Endothelial cell of umbilical vein (primary cell): ENCODE measurements at regions not wholly inside any gene's neighbourhood (a gene's known extent, or its start where the extent isn't known, plus 50 kb on each side); places are given as distances from the start of the nearest gene placed in this dataset.

Source experiments
- BruUV-seq: library from RNA; stranded (reverse); fragments of 400-500 nt; replicated peaks from 2 replicates; lab custom pipeline; 2021; lab: Mats Ljungman, UMichigan
- CTCF ChIA-PET: fragments of 300-600, 350-600 bp; sonication (Branson Sonifier 250); formaldehyde crosslinking; loops from one replicate; lab custom pipeline; 2021; ENCODE audit warnings: antibody characterized with exemption, inconsistent platforms; lab: Charles Lee
- POLR2A ChIA-PET: fragments of 300-600, 350-600 bp; sonication (Branson Sonifier 250); formaldehyde crosslinking; loops from one replicate; lab custom pipeline; 2021; ENCODE audit warnings: antibody characterized with exemption, inconsistent platforms; lab: Charles Lee
- DNase-seq: peaks from one replicate; pipeline ENCODE4 v3.0.0-alpha.2; 2011; ENCODE audit warnings: low read depth, low spot score
- FAIRE-seq: peaks from 2 replicates; lab custom pipeline; 2011; peaks lifted over from hg19 to GRCh38; lab: Jason Lieb, UNC
- H2AFZ ChIP-seq: 2 replicates; pipeline ENCODE4 v1.6.0; 2012; ENCODE audit warnings: low read depth, low read length, control low read depth, inconsistent platforms
- H3K27ac ChIP-seq: 2 replicates; pipeline ENCODE4 v1.5.1; 2011; ENCODE audit warnings: low read depth, mild to moderate bottlenecking, control low read depth, low read length, moderate library complexity; ENCODE audit not compliant: insufficient read depth
- H3K27me3 ChIP-seq, 2 experiments: 2 replicates each; pipeline versions ENCODE4 v1.6.0 to v1.6.1; 2011; ENCODE audit warnings: low read length in 2 of 2, mixed read lengths in 1 of 2; ENCODE audit not compliant: control insufficient read depth in 2 of 2, insufficient read depth in 2 of 2
- H3K36me3 ChIP-seq, 2 experiments: 2 replicates in 1 of 2; 3 replicates in 1 of 2; pipeline ENCODE4 v1.5.1; 2011; ENCODE audit warnings: low read length in 2 of 2, mild to moderate bottlenecking in 1 of 2, moderate library complexity in 1 of 2; ENCODE audit not compliant: control insufficient read depth in 2 of 2, insufficient read depth in 2 of 2; ENCODE audit errors: extremely low read depth in 1 of 2
- H3K4me1 ChIP-seq: 3 replicates; pipeline ENCODE4 v1.5.1; 2011; ENCODE audit warnings: mild to moderate bottlenecking, low read length; ENCODE audit not compliant: control insufficient read depth, insufficient read depth; ENCODE audit errors: extremely low read depth
- H3K4me2 ChIP-seq: 2 replicates; pipeline ENCODE4 v1.6.1; 2011; ENCODE audit warnings: low read length, control low read depth, mixed read lengths; ENCODE audit not compliant: insufficient read depth
- H3K4me3 ChIP-seq, 3 experiments: fragments of 200-600 bp in 1 of 3; sonication (generic), shearing (Covaris generic) in 1 of 3; replicated peaks in 1 of 3; 2 replicates each; pipeline ENCODE4 v1.5.1; 2011 to 2016; ENCODE audit warnings: control low read depth in 3 of 3, low read length in 3 of 3, mild to moderate bottlenecking in 2 of 3, inconsistent platforms in 1 of 3, low read depth in 1 of 3, moderate library complexity in 1 of 3; ENCODE audit not compliant: insufficient read depth in 1 of 3
- H3K79me2 ChIP-seq: 2 replicates; pipeline ENCODE4 v1.6.0; 2012; ENCODE audit warnings: low read length, inconsistent platforms; ENCODE audit not compliant: control insufficient read depth, insufficient read depth
- H3K9ac ChIP-seq: replicated peaks from 2 replicates; pipeline ENCODE3; 2011; ENCODE audit warnings: low read length, control low read depth; ENCODE audit not compliant: insufficient read depth; ENCODE audit errors: extremely low read depth
- H3K9me1 ChIP-seq: replicated peaks from 3 replicates; pipeline ENCODE4 v1.6.0; 2011; ENCODE audit warnings: mild to moderate bottlenecking, low read length; ENCODE audit not compliant: control insufficient read depth, insufficient read depth; ENCODE audit errors: extremely low read depth
- H3K9me3 ChIP-seq: replicated peaks from 2 replicates; pipeline ENCODE4 v1.5.1; 2012; ENCODE audit warnings: low read length, inconsistent platforms; ENCODE audit not compliant: control insufficient read depth, insufficient read depth
- H4K20me1 ChIP-seq: replicated peaks from 2 replicates; pipeline ENCODE3; 2011; ENCODE audit warnings: mild to moderate bottlenecking, low read length; ENCODE audit not compliant: control insufficient read depth, insufficient read depth; ENCODE audit errors: extremely low read depth
- EZH2 ChIP-seq: IDR thresholded peaks from 2 replicates; pipeline ENCODE4 v1.6.1; 2012; ENCODE audit warnings: borderline replicate concordance, low read depth, mild to moderate bottlenecking, moderate library complexity, low read length, inconsistent platforms; ENCODE audit not compliant: severe bottlenecking
- FOS ChIP-seq: IDR thresholded peaks from 2 replicates; pipeline ENCODE4 v1.6.1; 2011; ENCODE audit warnings: mild to moderate bottlenecking, low read length, moderate library complexity, borderline replicate concordance; ENCODE audit not compliant: insufficient read depth
- GATA2 ChIP-seq: IDR thresholded peaks from 2 replicates; pipeline ENCODE4 v1.7.0; 2011; ENCODE audit warnings: low read depth, mild to moderate bottlenecking, moderate library complexity, mixed read lengths, low read length; ENCODE audit not compliant: insufficient read length, insufficient read depth
- JUN ChIP-seq: IDR thresholded peaks from 2 replicates; pipeline ENCODE4 v1.6.1; 2011; ENCODE audit warnings: borderline replicate concordance, low read depth; ENCODE audit not compliant: insufficient read length, insufficient read depth
- MAX ChIP-seq: IDR thresholded peaks from 2 replicates; pipeline ENCODE4 v1.6.1; 2011; ENCODE audit not compliant: insufficient read depth, insufficient read length
- MYC ChIP-seq: IDR thresholded peaks from one replicate; pipeline ENCODE4 v1.6.1; 2011; ENCODE audit warnings: mild to moderate bottlenecking, low read depth, low read length
- POLR2A ChIP-seq: IDR thresholded peaks from 2 replicates; pipeline ENCODE4 v1.6.1; 2012; ENCODE audit warnings: low read depth, mild to moderate bottlenecking, control low read depth, low read length
- POLR2AphosphoS5 ChIP-seq: IDR thresholded peaks from 2 replicates; pipeline ENCODE4 v1.6.1; 2012; ENCODE audit warnings: low read depth, mild to moderate bottlenecking, control low read depth, low read length, moderate library complexity; ENCODE audit not compliant: insufficient read depth
- dilution Hi-C: fragments of 300-500 bp; cut with MboI; formaldehyde crosslinking; loops from one replicate; pipeline ENCODE4 v1.15.0; 2019; ENCODE audit warnings: low sequenced_read_pairs; ENCODE audit not compliant: extremely low pct_ligation_motif_present
- intact Hi-C: fragments of 100-400 bp; cut with micrococcal nuclease; formaldehyde crosslinking; loops from one replicate; pipeline ENCODE4 v1.10.0; 2022
- TF ChIP-seq, protein P1 (sequence below), 2 donors: IDR thresholded peaks; 1 replicate in 1 of 2; 2 replicates in 1 of 2; pipeline ENCODE4 v1.5.1; 2011; ENCODE audit warnings: low read length in 2 of 2, mild to moderate bottlenecking in 2 of 2, moderate library complexity in 2 of 2, control low read depth in 1 of 2, inconsistent platforms in 1 of 2, low read depth in 1 of 2; ENCODE audit not compliant: insufficient read depth in 1 of 2; ENCODE audit errors: extremely low read depth in 1 of 2

- Histone ChIP-seq H3K4me3 (no peak overlapping the region), H3K4me2 (no peak overlapping the region), H4K20me1 (no peaks in the 10 kb centered on the region), H3K9me1 (no peaks in the 10 kb centered on the region), H3K9me3 (peaks cover 9% of the 10 kb centered on the region), H3K4me1 (no peaks in the 10 kb centered on the region), H3K27ac (no peak overlapping the region), H3K9ac (no peak overlapping the region), H3K36me3 (no peaks in the 10 kb centered on the region), H3K27me3 (no peaks in the 10 kb centered on the region), H3K79me2 (no peaks in the 10 kb centered on the region), H2AFZ (no peak overlapping the region)
- dilution Hi-C loops = no loop called here
- BruUV-seq = no TSS peak
- ChIA-PET CTCF (no interaction called here), POLR2A (no interaction called here)
- intact Hi-C loops = no loop called here
- no peak for FAIRE-seq
- no peak for TF ChIP-seq POLR2AphosphoS5
- no peak for TF ChIP-seq FOS
- TF ChIP-seq POLR2A = no peak
- TF ChIP-seq, protein P1, sequence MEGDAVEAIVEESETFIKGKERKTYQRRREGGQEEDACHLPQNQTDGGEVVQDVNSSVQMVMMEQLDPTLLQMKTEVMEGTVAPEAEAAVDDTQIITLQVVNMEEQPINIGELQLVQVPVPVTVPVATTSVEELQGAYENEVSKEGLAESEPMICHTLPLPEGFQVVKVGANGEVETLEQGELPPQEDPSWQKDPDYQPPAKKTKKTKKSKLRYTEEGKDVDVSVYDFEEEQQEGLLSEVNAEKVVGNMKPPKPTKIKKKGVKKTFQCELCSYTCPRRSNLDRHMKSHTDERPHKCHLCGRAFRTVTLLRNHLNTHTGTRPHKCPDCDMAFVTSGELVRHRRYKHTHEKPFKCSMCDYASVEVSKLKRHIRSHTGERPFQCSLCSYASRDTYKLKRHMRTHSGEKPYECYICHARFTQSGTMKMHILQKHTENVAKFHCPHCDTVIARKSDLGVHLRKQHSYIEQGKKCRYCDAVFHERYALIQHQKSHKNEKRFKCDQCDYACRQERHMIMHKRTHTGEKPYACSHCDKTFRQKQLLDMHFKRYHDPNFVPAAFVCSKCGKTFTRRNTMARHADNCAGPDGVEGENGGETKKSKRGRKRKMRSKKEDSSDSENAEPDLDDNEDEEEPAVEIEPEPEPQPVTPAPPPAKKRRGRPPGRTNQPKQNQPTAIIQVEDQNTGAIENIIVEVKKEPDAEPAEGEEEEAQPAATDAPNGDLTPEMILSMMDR (IDR thresholded peaks at IDR 0.05; ENCODE audit: extremely low read depth in 1 of 2, insufficient read depth in 1 of 2, low read depth in 1 of 2, low read length in 2 of 2) = no peak
- no peak for TF ChIP-seq MYC
- TF ChIP-seq GATA2 = no peak
- TF ChIP-seq JUN = no peak
- no peak for DNase-seq
Observed at GRCh38 chr19:31981545-31981944, 363.9 kb upstream of the ZNF507 start.

DNA sequence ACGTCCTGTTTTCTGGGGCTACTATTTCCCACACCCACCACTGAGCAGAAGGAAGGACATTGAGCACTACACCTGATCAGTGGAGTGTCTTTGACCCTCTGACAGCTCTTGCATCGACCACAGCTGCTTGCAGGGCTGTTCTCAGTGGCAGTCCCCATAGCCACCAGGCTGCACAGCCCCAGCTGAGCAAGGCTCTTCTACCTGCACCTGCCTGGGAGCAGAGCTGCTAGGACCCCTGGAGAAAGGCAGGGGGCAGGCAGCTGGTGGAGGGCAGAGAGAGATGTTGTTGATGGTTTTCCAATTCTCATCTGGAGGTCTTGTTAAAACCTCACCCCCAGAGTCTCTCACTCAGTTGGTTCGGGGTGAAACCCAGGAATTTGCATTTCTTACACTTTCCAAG, 361.8 kb upstream of the ZNF507 start:
- DNase-seq = no peak
- Histone ChIP-seq H4K20me1 (no peaks in the 10 kb centered on the region), H3K4me2 (no peak overlapping the region), H3K27me3 (no peaks in the 10 kb centered on the region), H3K4me1 (no peaks in the 10 kb centered on the region), H3K4me3 (no peak overlapping the region), H3K79me2 (no peaks in the 10 kb centered on the region), H3K27ac (no peak overlapping the region), H3K36me3 (no peaks in the 10 kb centered on the region), H2AFZ (no peak overlapping the region), H3K9me1 (no peaks in the 10 kb centered on the region), H3K9me3 (peaks cover 9% of the 10 kb centered on the region), H3K9ac (no peak overlapping the region)
- TF ChIP-seq EZH2 = no peak
- no peak for TF ChIP-seq POLR2A
- no peak for TF ChIP-seq POLR2AphosphoS5
- TF ChIP-seq MAX = no peak
- TF ChIP-seq, protein P1 (IDR thresholded peaks at IDR 0.05; ENCODE audit: extremely low read depth in 1 of 2, insufficient read depth in 1 of 2, low read depth in 1 of 2, low read length in 2 of 2) = no peak
- no peak for TF ChIP-seq GATA2
- TF ChIP-seq FOS = no peak
- TF ChIP-seq JUN = no peak
- no peak for TF ChIP-seq MYC
- ChIA-PET POLR2A (no interaction called here), CTCF (no interaction called here)
- BruUV-seq = no TSS peak
- FAIRE-seq = no peak
- intact Hi-C loops (no loop called here), dilution Hi-C loops (no loop called here)
